Brain microvascular endothelial cell (primary cell): ENCODE measurements at regions not wholly inside any gene's neighbourhood (a gene's known extent, or its start where the extent isn't known, plus 50 kb on each side); places are given as distances from the start of the nearest gene placed in this dataset.

Source experiments
- DNase-seq: peaks from one replicate; pipeline ENCODE4 v3.0.0-alpha.2; 2020
- H3K27ac ChIP-seq: fragments of 250-450 bp; sonication (Bioruptor Pico); 2 replicates; pipeline ENCODE4 v1.5.1; 2020; ENCODE audit warnings: mild to moderate bottlenecking, moderate library complexity
- H3K27me3 ChIP-seq: fragments of 250-450 bp; sonication (Bioruptor Pico); replicated peaks from 2 replicates; pipeline ENCODE4 v1.5.1; 2020; ENCODE audit warnings: mild to moderate bottlenecking
- H3K36me3 ChIP-seq: fragments of 250-450 bp; sonication (Bioruptor Pico); replicated peaks from 2 replicates; pipeline ENCODE4 v1.5.1; 2020; ENCODE audit warnings: mild to moderate bottlenecking
- H3K4me3 ChIP-seq: 2 replicates; pipeline ENCODE4 v1.5.1; 2011; ENCODE audit warnings: low read depth, mild to moderate bottlenecking, control low read depth, low read length, moderate library complexity
- in situ Hi-C: cut with HindIII; loops from 2 replicates; pipeline ENCODE4 v1.10.0; 2017; ENCODE audit warnings: low sequenced_read_pairs, low pct_ligation_motif_present
- TF ChIP-seq, protein P1 (sequence below): IDR thresholded peaks from 2 replicates; pipeline ENCODE4 v1.5.1; 2011; ENCODE audit warnings: low read depth, mild to moderate bottlenecking, moderate library complexity, low read length, control low read depth, inconsistent platforms; ENCODE audit errors: missing control alignments

DNA sequence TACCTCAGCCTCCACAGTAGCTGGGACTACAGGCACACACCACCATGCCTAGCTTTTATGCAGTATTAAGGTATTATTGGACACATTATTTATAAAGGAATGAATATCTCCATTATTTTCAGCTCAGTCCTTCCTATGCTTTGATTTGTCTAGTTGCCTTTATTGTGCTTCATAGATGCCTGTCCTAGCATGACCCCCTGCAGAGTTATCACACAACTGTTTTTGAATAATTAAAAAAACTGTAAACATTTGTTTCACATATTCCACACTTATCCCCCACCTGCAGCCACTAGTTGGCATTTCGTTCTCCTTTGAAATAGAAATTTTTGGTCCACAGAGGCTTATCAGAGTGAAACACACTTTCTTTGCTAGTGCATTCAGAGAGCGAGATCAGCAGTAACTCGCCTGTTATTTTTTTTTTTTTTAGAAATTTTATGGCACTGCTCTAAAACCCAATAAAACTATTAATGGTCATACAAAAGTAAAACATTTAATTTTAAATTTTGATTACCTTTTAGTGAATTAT, 151.8 kb upstream of the RASA1 start:
- Histone ChIP-seq H3K36me3 (no peaks in the 10 kb centered on the region), H3K27me3 (no peaks in the 10 kb centered on the region), H3K27ac (no peak overlapping the region), H3K4me3 (no peak overlapping the region)
- no peak for DNase-seq
- TF ChIP-seq, protein P1, sequence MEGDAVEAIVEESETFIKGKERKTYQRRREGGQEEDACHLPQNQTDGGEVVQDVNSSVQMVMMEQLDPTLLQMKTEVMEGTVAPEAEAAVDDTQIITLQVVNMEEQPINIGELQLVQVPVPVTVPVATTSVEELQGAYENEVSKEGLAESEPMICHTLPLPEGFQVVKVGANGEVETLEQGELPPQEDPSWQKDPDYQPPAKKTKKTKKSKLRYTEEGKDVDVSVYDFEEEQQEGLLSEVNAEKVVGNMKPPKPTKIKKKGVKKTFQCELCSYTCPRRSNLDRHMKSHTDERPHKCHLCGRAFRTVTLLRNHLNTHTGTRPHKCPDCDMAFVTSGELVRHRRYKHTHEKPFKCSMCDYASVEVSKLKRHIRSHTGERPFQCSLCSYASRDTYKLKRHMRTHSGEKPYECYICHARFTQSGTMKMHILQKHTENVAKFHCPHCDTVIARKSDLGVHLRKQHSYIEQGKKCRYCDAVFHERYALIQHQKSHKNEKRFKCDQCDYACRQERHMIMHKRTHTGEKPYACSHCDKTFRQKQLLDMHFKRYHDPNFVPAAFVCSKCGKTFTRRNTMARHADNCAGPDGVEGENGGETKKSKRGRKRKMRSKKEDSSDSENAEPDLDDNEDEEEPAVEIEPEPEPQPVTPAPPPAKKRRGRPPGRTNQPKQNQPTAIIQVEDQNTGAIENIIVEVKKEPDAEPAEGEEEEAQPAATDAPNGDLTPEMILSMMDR, result no peak
- in situ Hi-C loops, result no loop called here

DNA sequence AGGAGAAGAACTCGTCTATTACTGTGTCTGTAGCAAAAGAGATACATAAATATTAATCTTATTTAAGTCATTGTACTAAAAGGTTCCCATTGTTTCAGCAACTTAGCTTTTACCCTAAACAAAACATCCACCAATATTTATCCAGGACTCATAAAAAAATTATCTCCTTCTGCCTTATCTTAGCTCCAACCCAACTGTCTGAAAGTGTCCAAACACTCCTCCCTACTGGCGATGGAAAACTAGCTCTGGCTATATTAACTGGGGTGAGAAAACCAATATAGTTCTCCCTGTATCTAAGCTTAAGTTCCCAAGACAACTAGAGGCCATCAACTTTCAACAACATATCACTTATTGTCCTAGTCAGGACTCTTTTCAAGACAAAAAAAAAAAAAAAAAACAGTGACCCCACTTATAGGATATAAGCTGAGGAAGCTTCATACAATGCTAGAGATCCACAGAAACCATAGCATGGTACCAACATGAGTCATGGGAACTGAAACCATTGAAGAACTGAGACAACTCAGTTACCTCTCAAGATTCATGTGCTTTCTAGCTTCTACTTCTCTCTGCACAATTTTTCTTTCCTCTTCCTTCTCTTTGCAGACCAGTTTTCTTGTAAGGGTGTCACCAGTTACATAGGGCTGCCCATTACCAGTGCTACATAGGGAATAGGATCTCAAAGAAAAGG, 150.7 kb upstream of the RASA1 start:
- in situ Hi-C loops, result no loop called here
- Histone ChIP-seq H3K4me3 (no peak overlapping the region), H3K27me3 (no peaks in the 10 kb centered on the region), H3K36me3 (no peaks in the 10 kb centered on the region), H3K27ac (no peak overlapping the region)
- DNase-seq, result peak; percentile 18
- TF ChIP-seq, protein P1, result no peak

DNA sequence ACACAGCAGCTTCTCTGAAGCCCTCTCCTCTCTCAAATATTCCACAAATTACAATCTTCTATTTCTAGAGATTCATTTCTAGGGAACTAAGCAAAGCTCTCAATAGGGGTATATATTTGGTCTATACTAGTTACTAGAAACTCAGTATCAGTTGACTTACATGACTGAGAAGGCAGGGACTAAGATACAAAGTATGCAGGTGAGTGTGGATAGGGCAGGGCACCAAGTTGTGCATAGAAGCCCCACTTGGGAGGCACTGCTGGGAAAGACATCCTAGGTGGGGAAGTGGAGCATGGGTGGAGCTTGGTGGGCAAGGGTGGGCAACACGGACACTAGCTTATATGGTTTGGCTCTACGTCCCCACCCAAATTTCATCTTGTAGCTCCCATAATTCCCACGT, 148.1 kb upstream of the RASA1 start:
- Histone ChIP-seq H3K27ac (peak overlapping the region; percentile 87), H3K27me3 (no peaks in the 10 kb centered on the region), H3K36me3 (no peaks in the 10 kb centered on the region), H3K4me3 (no peak overlapping the region)
- DNase-seq, result no peak
- TF ChIP-seq, protein P1, result no peak
- in situ Hi-C loops, result no loop called here

DNA sequence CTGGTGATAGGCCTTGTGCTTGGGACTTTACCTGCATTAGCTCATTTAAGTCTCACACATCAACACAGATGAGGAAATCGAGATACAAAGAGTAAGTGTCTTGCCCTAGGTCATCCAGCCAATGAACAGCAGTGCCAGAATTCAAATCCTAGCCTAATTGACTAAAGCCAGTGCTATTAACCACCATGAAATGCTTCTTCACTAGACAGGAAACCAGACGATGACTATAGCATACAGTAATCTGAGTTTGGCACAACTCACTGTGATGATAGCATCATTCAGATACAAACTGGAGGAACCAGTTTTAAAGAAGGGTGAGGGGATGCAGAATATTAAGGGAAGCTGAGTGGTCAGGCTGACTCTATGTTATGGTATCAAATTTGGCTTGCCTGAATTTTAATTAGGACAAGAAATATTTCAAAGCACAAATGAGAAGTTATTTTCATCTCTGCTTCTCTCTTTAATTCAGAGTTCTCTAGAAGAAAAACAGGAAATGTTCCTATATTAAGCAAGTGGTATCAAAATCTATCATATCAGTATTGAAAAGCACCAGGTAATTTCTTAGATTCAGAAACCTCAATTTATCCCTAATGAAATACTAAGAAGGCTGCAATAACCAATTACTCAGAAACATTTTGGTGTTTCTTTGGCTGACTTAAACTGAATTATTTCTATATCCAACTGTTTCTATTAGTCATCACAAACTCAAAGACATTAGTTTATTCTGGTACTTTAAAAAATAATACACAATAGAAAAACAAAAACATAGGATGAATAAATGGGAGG, 147.0 kb upstream of the RASA1 start:
- peak; percentile 93 for DNase-seq
- no peak overlapping the region for H3K4me3 ChIP-seq
- in situ Hi-C loops, result no loop called here
- no peaks in the 10 kb centered on the region for H3K36me3 ChIP-seq
- no peaks in the 10 kb centered on the region for H3K27me3 ChIP-seq
- TF ChIP-seq, protein P1, result no peak
- peak overlapping the region; percentile 87 for H3K27ac ChIP-seq

DNA sequence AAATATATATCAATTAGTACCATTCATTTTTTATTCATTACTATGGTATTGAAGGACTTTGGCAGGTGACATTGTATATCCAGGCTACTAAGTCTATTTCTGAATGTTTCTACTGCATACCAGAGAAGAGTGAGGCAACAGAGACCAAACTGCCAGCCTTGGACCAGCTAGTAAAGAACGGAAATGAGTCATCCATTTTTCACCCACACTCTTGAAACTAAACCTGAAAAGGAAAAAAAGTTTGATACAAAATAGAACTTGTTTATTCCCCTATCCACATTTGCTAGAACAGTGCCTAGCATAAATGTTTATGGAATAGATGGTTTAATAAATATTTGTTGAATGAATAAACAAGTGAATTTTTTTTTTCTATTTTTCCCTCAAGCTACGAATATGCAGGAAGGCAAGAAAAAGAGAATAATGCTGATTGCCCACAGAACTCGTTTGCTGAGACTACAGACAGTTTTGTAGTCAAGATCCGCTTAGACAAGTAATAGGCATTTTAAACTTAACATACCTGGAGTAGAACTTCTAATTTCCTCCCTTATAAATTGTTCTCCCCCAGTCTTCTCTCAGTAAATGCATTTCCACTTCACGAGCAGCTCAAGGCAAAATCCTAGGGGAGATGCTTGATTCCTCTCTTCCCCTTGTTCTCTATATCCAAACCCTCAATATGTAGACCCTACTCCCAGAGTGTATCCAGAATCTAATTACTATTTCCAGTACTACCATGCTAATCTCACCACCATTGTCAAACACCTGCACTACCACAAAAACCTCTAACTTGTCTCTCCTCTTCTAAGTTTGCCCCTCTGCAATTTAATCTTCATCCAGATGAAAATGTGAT, 146.2 kb upstream of the RASA1 start:
- in situ Hi-C loops, result no loop called here
- peak overlapping the region; percentile 87 for H3K27ac ChIP-seq
- peak; percentile 84 for DNase-seq
- no peaks in the 10 kb centered on the region for H3K27me3 ChIP-seq
- H3K4me3 ChIP-seq, result no peak overlapping the region
- TF ChIP-seq, protein P1, result no peak
- H3K36me3 ChIP-seq, result no peaks in the 10 kb centered on the region
